A549 (cell line): ENCODE measurements at regions not wholly inside any gene's neighbourhood (a gene's known extent, or its start where the extent isn't known, plus 50 kb on each side); places are given as distances from the start of the nearest gene placed in this dataset.

Experiments used
- ATAC-seq, 2 experiments: fragments of 200-7000 bp in 1 of 2; fragments of >200 bp in 1 of 2; cut with Nextera tagmentation in 1 of 2; cut with Tn5 transposase in 1 of 2; 3 replicates each; pipeline versions ENCODE4 v1.8.0 to v1.9.1; 2018 to 2020; ENCODE audit warnings: mild to moderate bottlenecking in 1 of 2, moderate library complexity in 1 of 2
- CTCF ChIA-PET: fragments of 300-600 bp; sonication (Branson Sonifier 250); formaldehyde crosslinking; extraction: SDS; loops from one replicate; lab custom pipeline; 2021; ENCODE audit warnings: antibody characterized with exemption, inconsistent platforms; lab: Yijun Ruan, JAX
- POLR2A ChIA-PET: fragments of 350-600 bp; formaldehyde crosslinking; extraction: SDS; loops from one replicate; lab custom pipeline; 2021; ENCODE audit warnings: antibody characterized with exemption, inconsistent platforms; lab: Yijun Ruan, JAX
- DNase-seq, 2 experiments: peaks; one replicate each; pipeline versions ENCODE4 v3.0.0 to v3.0.0-alpha.2; 2011 to 2016; ENCODE audit warnings: low read depth in 1 of 2, low spot score in 1 of 2
- FAIRE-seq: peaks from 2 replicates; lab custom pipeline; 2011; peaks lifted over from hg19 to GRCh38; lab: Jason Lieb, UNC
- H3K27ac ChIP-seq, 2 experiments: fragments of >200 bp; sonication (Bioruptor Twin); formaldehyde crosslinking; 3 replicates each; pipeline ENCODE4 v1.5.1; 2016 to 2017
- H3K4me1 ChIP-seq: fragments of >200 bp; sonication (Bioruptor Twin); formaldehyde crosslinking; 3 replicates; pipeline ENCODE4 v1.6.1; 2016
- H3K4me2 ChIP-seq: fragments of >200 bp; sonication (Bioruptor Twin); formaldehyde crosslinking; 3 replicates; pipeline ENCODE4 v1.6.1; 2016
- H3K4me3 ChIP-seq: fragments of >200 bp; sonication (Bioruptor Twin); formaldehyde crosslinking; 3 replicates; pipeline ENCODE4 v1.5.1; 2016
- H3K9me3 ChIP-seq: fragments of >200 bp; sonication (Bioruptor Twin); formaldehyde crosslinking; 3 replicates; pipeline ENCODE4 v1.6.1; 2016
- BHLHE40 ChIP-seq: IDR thresholded peaks from 2 replicates; pipeline ENCODE4 v1.6.1; 2012; ENCODE audit warnings: low read depth, low read length, inconsistent platforms
- CBX2 ChIP-seq: fragments of 200-600 bp; sonication (generic); IDR thresholded peaks from 2 replicates; pipeline ENCODE4 v1.6.1; 2016; ENCODE audit warnings: low read depth, mild to moderate bottlenecking, borderline replicate concordance
- CBX8 ChIP-seq: fragments of 200-600 bp; sonication (generic); IDR thresholded peaks from 2 replicates; pipeline ENCODE4 v1.6.1; 2016
- CHD2 ChIP-seq: fragments of 150-350 bp; IDR thresholded peaks from 2 replicates; pipeline ENCODE4 v1.6.1; 2014; ENCODE audit warnings: low read length; ENCODE audit not compliant: partially characterized antibody
- E2F6 ChIP-seq: IDR thresholded peaks from 2 replicates; pipeline ENCODE4 v1.6.1; 2012; ENCODE audit warnings: low read depth, borderline replicate concordance
- EHMT2 ChIP-seq: fragments of 200-600 bp; sonication (generic); IDR thresholded peaks from 2 replicates; pipeline ENCODE4 v1.6.1; 2016; ENCODE audit warnings: antibody characterized with exemption, low read depth, mild to moderate bottlenecking, moderate library complexity
- EP300 ChIP-seq, 2 experiments: fragments of >200 bp; sonication (Bioruptor Twin); formaldehyde crosslinking; IDR thresholded peaks; 2 replicates in 1 of 2; 3 replicates in 1 of 2; pipeline ENCODE4 v1.6.1; 2016 to 2017
- FOSB ChIP-seq: fragments of 250-450 bp; sonication (Bioruptor Pico); IDR thresholded peaks from 2 replicates; pipeline ENCODE4 v1.5.0; 2020; ENCODE audit warnings: mild to moderate bottlenecking, moderate library complexity
- GATA3 ChIP-seq: IDR thresholded peaks from 2 replicates; pipeline ENCODE4 v1.6.1; 2012; ENCODE audit warnings: borderline replicate concordance
- HOXB5 ChIP-seq: fragments of 250-450 bp; sonication (Bioruptor Pico); IDR thresholded peaks from 2 replicates; pipeline ENCODE4 v1.5.0; 2020; ENCODE audit warnings: mild to moderate bottlenecking, moderate library complexity
- JUNB ChIP-seq: fragments of >200 bp; sonication (Bioruptor Twin); formaldehyde crosslinking; IDR thresholded peaks from 2 replicates; pipeline ENCODE4 v1.6.1; 2016
- MAFK ChIP-seq: fragments of 450-650 bp; IDR thresholded peaks from 2 replicates; pipeline ENCODE4 v1.6.1; 2014; ENCODE audit not compliant: partially characterized antibody
- MAZ ChIP-seq: fragments of 150-350 bp; IDR thresholded peaks from 2 replicates; pipeline ENCODE4 v1.6.1; 2014; ENCODE audit warnings: antibody characterized with exemption, low read depth, low read length, borderline replicate concordance
- NFE2L2 ChIP-seq: fragments of 150-350 bp; conservative IDR thresholded peaks from 2 replicates; pipeline ENCODE4 v1.6.1; 2014; ENCODE audit warnings: low read length
- POLR2A ChIP-seq: IDR thresholded peaks from 2 replicates; pipeline ENCODE4 v1.6.1; 2012; ENCODE audit warnings: mild to moderate bottlenecking, low read length
- POLR2AphosphoS2 ChIP-seq: conservative IDR thresholded peaks from 2 replicates; pipeline ENCODE4 v1.6.1; 2012; ENCODE audit warnings: low read length, improper control_type of control experiment, inconsistent platforms
- RAD21 ChIP-seq, 2 experiments: fragments of >200 bp in 1 of 2; sonication (Bioruptor Twin) in 1 of 2; formaldehyde crosslinking in 1 of 2; IDR thresholded peaks in 1 of 2; conservative IDR thresholded peaks in 1 of 2; 2 replicates in 1 of 2; 3 replicates in 1 of 2; pipeline ENCODE4 v1.6.1; 2012 to 2018; ENCODE audit warnings: inconsistent platforms in 1 of 2
- REST ChIP-seq: fragments of 200-600 bp; sonication (generic); IDR thresholded peaks from 2 replicates; pipeline ENCODE4 v1.6.1; 2016; ENCODE audit warnings: antibody characterized with exemption, mild to moderate bottlenecking, moderate library complexity
- RFX5 ChIP-seq: fragments of 450-650 bp; IDR thresholded peaks from 2 replicates; pipeline ENCODE4 v1.7.1; 2014; ENCODE audit warnings: antibody characterized with exemption, mild to moderate bottlenecking, moderate library complexity
- RNF2 ChIP-seq: fragments of 200-600 bp; sonication (generic); IDR thresholded peaks from 2 replicates; pipeline ENCODE4 v1.6.1; 2016; ENCODE audit warnings: low read depth, mild to moderate bottlenecking, antibody characterized with exemption, moderate library complexity, borderline replicate concordance
- TFCP2L1 ChIP-seq: fragments of 250-450 bp; sonication (Bioruptor Pico); IDR thresholded peaks from 2 replicates; pipeline ENCODE4 v1.5.0; 2021; ENCODE audit warnings: mild to moderate bottlenecking
- TP53 ChIP-seq: fragments of 250-450 bp; sonication (Bioruptor Pico); IDR thresholded peaks from 2 replicates; pipeline ENCODE4 v1.5.0; 2021; ENCODE audit warnings: mild to moderate bottlenecking, moderate library complexity
- ZC3H11A ChIP-seq: fragments of 450-650 bp; IDR thresholded peaks from 2 replicates; pipeline ENCODE4 v1.6.1; 2014; ENCODE audit warnings: antibody characterized with exemption, mild to moderate bottlenecking
- ZNF302 ChIP-seq: fragments of 250-450 bp; sonication (Bioruptor Pico); IDR thresholded peaks from 2 replicates; pipeline ENCODE4 v1.9.0; 2021; ENCODE audit warnings: inconsistent platforms, mild to moderate bottlenecking, moderate library complexity
- ZSCAN20 ChIP-seq: fragments of 250-450 bp; sonication (Bioruptor Pico); IDR thresholded peaks from 2 replicates; pipeline ENCODE4 v1.8.0; 2022; ENCODE audit warnings: mild to moderate bottlenecking, moderate library complexity
- WGBS: methylation state at CpG from one replicate; pipeline ENCODE4 v1.1.6; 2017; ENCODE audit errors: missing lambda C conversion rate; 5-methylcytosine and 5-hydroxymethylcytosine counted together

- FAIRE-seq (no peak), ATAC-seq (no peak), DNase-seq (no peak)
- ChIA-PET POLR2A (no interaction called here), CTCF (no interaction called here)
- no peak for TF ChIP-seq CHD2
- no peak for TF ChIP-seq CBX2
- no peak for TF ChIP-seq TFCP2L1 (CRISPR knock-in tag)
- no peak for TF ChIP-seq MAFK
- TF ChIP-seq EHMT2: no peak
- no peak overlapping the region for H3K4me3 ChIP-seq
- no peak overlapping the region for H3K27ac ChIP-seq
- WGBS: 55% methylated on average over 7 of the region's 7 CpGs
- no peaks in the 10 kb centered on the region for H3K4me1 ChIP-seq
- no peaks in the 10 kb centered on the region for H3K9me3 ChIP-seq
- H3K4me2 ChIP-seq: no peak overlapping the region
Measured at GRCh38 chr13:61944329-61944929, 528.8 kb upstream of the PCDH20 start.

- no peak overlapping the region for H3K4me2 ChIP-seq
- DNase-seq (no peak), FAIRE-seq (no peak), ATAC-seq (no peak)
- no peaks in the 10 kb centered on the region for H3K9me3 ChIP-seq
- TF ChIP-seq FOSB (CRISPR knock-in tag) (no peak), REST (no peak), ZNF302 (CRISPR knock-in tag) (no peak), CBX8 (no peak), ZSCAN20 (CRISPR knock-in tag) (no peak)
- ChIA-PET POLR2A (no interaction called here), CTCF (no interaction called here)
- H3K4me1 ChIP-seq: no peaks in the 10 kb centered on the region
- WGBS: 72% methylated on average over 1 of the region's 1 CpG
- H3K27ac ChIP-seq: no peak overlapping the region
- no peak overlapping the region for H3K4me3 ChIP-seq
Measured at GRCh38 chr13:61935710-61936109, 520.1 kb upstream of the PCDH20 start.

- ChIA-PET POLR2A (no interaction called here), CTCF (no interaction called here)
- no peak for FAIRE-seq
- Histone ChIP-seq H3K4me2 (no peak overlapping the region), H3K9me3 (no peaks in the 10 kb centered on the region), H3K4me3 (no peak overlapping the region), H3K4me1 (no peaks in the 10 kb centered on the region), H3K27ac (no peak overlapping the region)
- WGBS: 92% methylated on average over 1 of the region's 1 CpG
- TF ChIP-seq CBX8: no peak
- no peak for TF ChIP-seq TP53 (CRISPR knock-in tag)
- TF ChIP-seq MAZ: no peak
- no peak for TF ChIP-seq POLR2AphosphoS2
- no peak for TF ChIP-seq E2F6
- no peak for TF ChIP-seq FOSB (CRISPR knock-in tag)
- TF ChIP-seq BHLHE40: no peak
- no peak for TF ChIP-seq RFX5
- no peak for TF ChIP-seq JUNB
- no peak for TF ChIP-seq RAD21 (conservative IDR thresholded peaks at IDR 0.05 in 1 of 2, IDR thresholded peaks at IDR 0.05 in 1 of 2)
- TF ChIP-seq POLR2A: no peak
- no peak for TF ChIP-seq TFCP2L1 (CRISPR knock-in tag)
- no peak for TF ChIP-seq NFE2L2
- TF ChIP-seq ZC3H11A: no peak
- no peak for TF ChIP-seq GATA3
- TF ChIP-seq HOXB5: no peak
- TF ChIP-seq EP300 (IDR thresholded peaks at IDR 0.05): no peak
- TF ChIP-seq RNF2: no peak
- DNase-seq: no peak
- no peak for ATAC-seq
Measured at GRCh38 chr13:61927648-61928047, 512.0 kb upstream of the PCDH20 start.
